Loucy (cell line): ENCODE measurements at regions not wholly inside any gene's neighbourhood (a gene's known extent, or its start where the extent isn't known, plus 50 kb on each side); places are given as distances from the start of the nearest gene placed in this dataset.

ENCODE experiments used
- H2AFZ ChIP-seq: fragments of 200-600 bp; sonication (generic); 2 replicates; pipeline ENCODE4 v1.6.0; 2016; ENCODE audit warnings: antibody characterized with exemption, mild to moderate bottlenecking, low read length, moderate library complexity
- H3F3A ChIP-seq: fragments of 200-600 bp; 2 replicates; pipeline ENCODE4 v1.6.0; 2016; ENCODE audit warnings: antibody characterized with exemption, low read depth, mild to moderate bottlenecking
- H3K27me3 ChIP-seq: fragments of 200-600 bp; sonication (generic); 2 replicates; pipeline ENCODE4 v1.6.1; 2014; ENCODE audit warnings: low read length, mild to moderate bottlenecking; ENCODE audit not compliant: insufficient read depth, poor library complexity, severe bottlenecking
- H3K36me3 ChIP-seq: fragments of 200-600 bp; sonication (generic); 2 replicates; pipeline ENCODE4 v1.6.1; 2016; ENCODE audit warnings: low read length; ENCODE audit not compliant: insufficient read depth
- H3K4me1 ChIP-seq: fragments of 200-600 bp; sonication (generic); 2 replicates; pipeline ENCODE4 v1.5.1; 2014; ENCODE audit warnings: low read length, mild to moderate bottlenecking; ENCODE audit not compliant: insufficient read depth, poor library complexity, severe bottlenecking
- H3K4me2 ChIP-seq: fragments of 200-600 bp; sonication (generic); 2 replicates; pipeline ENCODE4 v1.6.0; 2014; ENCODE audit warnings: antibody characterized with exemption, low read length, low read depth, mild to moderate bottlenecking; ENCODE audit not compliant: poor library complexity, severe bottlenecking
- H3K4me3 ChIP-seq: fragments of 200-600 bp; sonication (generic); 2 replicates; pipeline ENCODE4 v1.5.1; 2014; ENCODE audit warnings: low read length, mild to moderate bottlenecking, mixed read lengths; ENCODE audit not compliant: poor library complexity, severe bottlenecking
- H3K79me2 ChIP-seq: fragments of 200-600 bp; sonication (generic); 2 replicates; pipeline ENCODE4 v1.6.1; 2014; ENCODE audit warnings: low read length; ENCODE audit not compliant: insufficient read depth
- H3K9ac ChIP-seq: fragments of 200-600 bp; sonication (generic); 2 replicates; pipeline ENCODE4 v1.6.0; 2014; ENCODE audit warnings: mild to moderate bottlenecking, low read depth, low read length, moderate library complexity; ENCODE audit not compliant: poor library complexity, severe bottlenecking
- H3K9me2 ChIP-seq: fragments of 200-600 bp; sonication (generic); replicated peaks from 2 replicates; pipeline ENCODE4 v1.6.1; 2016; ENCODE audit warnings: low read depth, low read length, mixed read lengths
- H3K9me3 ChIP-seq: fragments of 200-600 bp; sonication (generic); 2 replicates; pipeline ENCODE4 v1.6.1; 2014; ENCODE audit warnings: mild to moderate bottlenecking, antibody characterized with exemption, low read length, low read depth; ENCODE audit not compliant: insufficient read depth
- H4K20me1 ChIP-seq: fragments of 200-600 bp; sonication (generic); 2 replicates; pipeline ENCODE4 v1.6.0; 2014; ENCODE audit warnings: antibody characterized with exemption, low read length, mild to moderate bottlenecking; ENCODE audit not compliant: insufficient read depth, poor library complexity, severe bottlenecking
- EZH2phosphoT487 ChIP-seq: fragments of 200-600 bp; IDR thresholded peaks from 2 replicates; pipeline ENCODE4 v1.6.1; 2018; ENCODE audit warnings: antibody characterized with exemption, mild to moderate bottlenecking, moderate library complexity, borderline replicate concordance
- TF ChIP-seq, protein P1 (sequence below): fragments of 200-600 bp; sonication (generic); conservative IDR thresholded peaks from 2 replicates; pipeline ENCODE4 v1.5.1; 2014; ENCODE audit warnings: mild to moderate bottlenecking, antibody characterized with exemption, low read length

DNA sequence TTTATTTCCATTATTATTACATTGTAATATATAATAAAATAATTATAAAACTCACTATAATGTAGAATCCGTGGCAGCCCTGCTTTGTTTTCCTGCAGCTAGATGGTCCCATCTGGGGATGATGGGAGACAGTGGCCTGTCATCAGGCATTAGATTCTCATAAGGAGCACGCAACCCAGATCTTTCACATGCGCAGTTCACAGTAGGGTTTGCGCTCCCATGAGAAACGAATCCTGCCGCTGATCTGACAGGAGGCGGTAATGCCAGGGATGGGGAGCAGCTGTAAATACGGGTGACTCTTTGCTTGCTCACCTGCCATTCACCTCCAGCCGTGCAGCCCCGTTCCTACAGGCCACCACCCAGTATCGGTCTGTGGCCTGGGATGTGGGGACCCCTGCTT, 1879.3 kb upstream of the WWC1 start:
- Histone ChIP-seq H3K4me1 (no peaks in the 10 kb centered on the region), H3K79me2 (no peaks in the 10 kb centered on the region), H3K9me3 (no peaks in the 10 kb centered on the region), H3K9ac (no peak overlapping the region), H3K27me3 (no peaks in the 10 kb centered on the region), H4K20me1 (no peaks in the 10 kb centered on the region), H3F3A (no peaks in the 10 kb centered on the region), H3K4me3 (no peak overlapping the region), H3K4me2 (no peak overlapping the region), H2AFZ (no peak overlapping the region), H3K36me3 (no peaks in the 10 kb centered on the region), H3K9me2 (no peaks in the 10 kb centered on the region)
- no peak for TF ChIP-seq EZH2phosphoT487
- TF ChIP-seq, protein P1, sequence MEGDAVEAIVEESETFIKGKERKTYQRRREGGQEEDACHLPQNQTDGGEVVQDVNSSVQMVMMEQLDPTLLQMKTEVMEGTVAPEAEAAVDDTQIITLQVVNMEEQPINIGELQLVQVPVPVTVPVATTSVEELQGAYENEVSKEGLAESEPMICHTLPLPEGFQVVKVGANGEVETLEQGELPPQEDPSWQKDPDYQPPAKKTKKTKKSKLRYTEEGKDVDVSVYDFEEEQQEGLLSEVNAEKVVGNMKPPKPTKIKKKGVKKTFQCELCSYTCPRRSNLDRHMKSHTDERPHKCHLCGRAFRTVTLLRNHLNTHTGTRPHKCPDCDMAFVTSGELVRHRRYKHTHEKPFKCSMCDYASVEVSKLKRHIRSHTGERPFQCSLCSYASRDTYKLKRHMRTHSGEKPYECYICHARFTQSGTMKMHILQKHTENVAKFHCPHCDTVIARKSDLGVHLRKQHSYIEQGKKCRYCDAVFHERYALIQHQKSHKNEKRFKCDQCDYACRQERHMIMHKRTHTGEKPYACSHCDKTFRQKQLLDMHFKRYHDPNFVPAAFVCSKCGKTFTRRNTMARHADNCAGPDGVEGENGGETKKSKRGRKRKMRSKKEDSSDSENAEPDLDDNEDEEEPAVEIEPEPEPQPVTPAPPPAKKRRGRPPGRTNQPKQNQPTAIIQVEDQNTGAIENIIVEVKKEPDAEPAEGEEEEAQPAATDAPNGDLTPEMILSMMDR, result no peak

DNA sequence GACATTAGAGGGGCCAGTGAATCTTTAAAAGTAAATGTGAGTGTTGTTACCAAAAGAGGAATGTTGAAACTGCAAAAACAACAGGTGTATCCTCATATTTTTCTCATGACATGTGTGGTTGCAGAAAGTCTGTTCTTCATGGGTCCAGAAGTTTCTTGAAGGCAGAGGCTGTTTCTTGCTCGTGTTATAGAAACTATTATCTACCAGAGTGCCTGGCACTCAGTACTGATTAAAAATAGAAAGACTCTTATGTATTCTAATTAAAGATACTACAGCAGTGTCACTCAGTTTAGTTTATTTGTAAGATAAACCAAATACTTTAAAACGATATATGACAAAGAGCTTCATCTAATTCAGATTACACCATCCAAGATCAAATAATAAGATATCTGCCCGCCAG, 1864.2 kb upstream of the WWC1 start:
- Histone ChIP-seq H4K20me1 (no peaks in the 10 kb centered on the region), H3K9me2 (no peaks in the 10 kb centered on the region), H2AFZ (no peak overlapping the region), H3K4me3 (no peak overlapping the region), H3K4me2 (no peak overlapping the region), H3F3A (no peaks in the 10 kb centered on the region), H3K9me3 (no peaks in the 10 kb centered on the region), H3K27me3 (no peaks in the 10 kb centered on the region), H3K79me2 (no peaks in the 10 kb centered on the region), H3K9ac (no peak overlapping the region), H3K4me1 (no peaks in the 10 kb centered on the region), H3K36me3 (no peaks in the 10 kb centered on the region)
- no peak for TF ChIP-seq EZH2phosphoT487
- TF ChIP-seq, protein P1, result no peak

DNA sequence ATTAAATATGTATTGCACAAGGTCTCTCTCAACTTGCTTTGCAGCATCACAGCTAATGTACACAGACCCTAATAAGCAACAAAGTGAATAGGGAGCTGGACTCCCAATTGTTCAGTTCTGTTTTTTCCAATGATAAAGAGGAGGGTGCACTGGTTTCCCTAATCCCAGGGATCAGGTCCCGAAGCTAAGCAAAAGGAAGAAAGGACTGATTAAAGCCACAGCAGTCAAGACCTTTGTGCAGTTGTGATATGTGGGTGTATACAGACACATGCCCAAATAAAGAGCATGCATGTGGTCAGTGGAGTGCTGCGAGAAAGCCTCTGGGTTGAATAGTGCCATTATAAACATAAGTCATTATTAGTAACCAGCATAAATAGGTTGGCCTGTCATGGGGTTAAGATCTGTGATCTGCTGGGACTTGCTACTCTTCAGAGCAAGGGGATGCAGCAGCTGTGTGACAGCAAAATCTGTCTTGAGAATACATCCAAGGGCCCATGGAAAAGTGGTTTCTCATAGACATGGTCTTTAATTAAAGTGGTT, 1863.1 kb upstream of the WWC1 start:
- Histone ChIP-seq H3F3A (no peaks in the 10 kb centered on the region), H3K4me1 (no peaks in the 10 kb centered on the region), H3K9me2 (no peaks in the 10 kb centered on the region), H2AFZ (no peak overlapping the region), H3K9me3 (no peaks in the 10 kb centered on the region), H4K20me1 (no peaks in the 10 kb centered on the region), H3K36me3 (no peaks in the 10 kb centered on the region), H3K79me2 (no peaks in the 10 kb centered on the region), H3K4me3 (no peak overlapping the region), H3K9ac (no peak overlapping the region), H3K4me2 (no peak overlapping the region), H3K27me3 (no peaks in the 10 kb centered on the region)
- TF ChIP-seq, protein P1, result no peak
- no peak for TF ChIP-seq EZH2phosphoT487
